ENCODE measurements at regions not wholly inside any gene's neighbourhood (a gene's known extent, or its start where the extent isn't known, plus 50 kb on each side); places are given as distances from the start of the nearest gene placed in this dataset.

- peaks cover 4% of the 10 kb centered on the region for H3K9me3 Mint-ChIP-seq
- H3K27ac Mint-ChIP-seq = no peak overlapping the region
- ATAC-seq (no peak), DNase-seq (no peak)
- no peaks in the 10 kb centered on the region for H3K4me1 Mint-ChIP-seq
- no peaks in the 10 kb centered on the region for H3K36me3 Mint-ChIP-seq (ENCODE audit: low read depth)
- no peaks in the 10 kb centered on the region for H3K27me3 Mint-ChIP-seq
- no peak overlapping the region for H3K4me3 Mint-ChIP-seq
These were observed 1012.4 kb upstream of the CRIM1 start for GRCh38 chr2:35343135-35343534.

- Mint-ChIP-seq H3K9me3 (no peaks in the 10 kb centered on the region), H3K27me3 (no peaks in the 10 kb centered on the region), H3K4me3 (no peak overlapping the region), H3K4me1 (no peaks in the 10 kb centered on the region), H3K27ac (no peak overlapping the region), H3K36me3 (ENCODE audit: low read depth) (no peaks in the 10 kb centered on the region)
- DNase-seq (no peak), ATAC-seq (no peak)
These were observed 1016.4 kb upstream of the CRIM1 start for GRCh38 chr2:35339211-35339610.

- DNase-seq (no peak), ATAC-seq (no peak)
- Mint-ChIP-seq H3K4me3 (no peak overlapping the region), H3K27me3 (no peaks in the 10 kb centered on the region), H3K27ac (no peak overlapping the region), H3K4me1 (no peaks in the 10 kb centered on the region), H3K9me3 (no peaks in the 10 kb centered on the region), H3K36me3 (ENCODE audit: low read depth) (no peaks in the 10 kb centered on the region)
These were observed 1017.7 kb upstream of the CRIM1 start for GRCh38 chr2:35337922-35338321.

GRCh38 chr2:35314049-35314448 lies 1041.5 kb upstream of the CRIM1 start:
- no peak for ATAC-seq
- Mint-ChIP-seq H3K27ac (no peak overlapping the region), H3K9me3 (peaks cover 3% of the 10 kb centered on the region), H3K27me3 (no peaks in the 10 kb centered on the region), H3K4me3 (no peak overlapping the region), H3K36me3 (ENCODE audit: low read depth) (no peaks in the 10 kb centered on the region), H3K4me1 (no peaks in the 10 kb centered on the region)
- no peak for DNase-seq

- Mint-ChIP-seq H3K9me3 (no peaks in the 10 kb centered on the region), H3K4me3 (no peak overlapping the region), H3K36me3 (ENCODE audit: low read depth) (no peaks in the 10 kb centered on the region), H3K27me3 (no peaks in the 10 kb centered on the region), H3K27ac (no peak overlapping the region), H3K4me1 (no peaks in the 10 kb centered on the region)
- no peak for DNase-seq
- no peak for ATAC-seq
These were observed 1054.2 kb upstream of the CRIM1 start for GRCh38 chr2:35301369-35301768.

- no peaks in the 10 kb centered on the region for H3K9me3 Mint-ChIP-seq
- no peak for DNase-seq
- no peaks in the 10 kb centered on the region for H3K27me3 Mint-ChIP-seq
- H3K4me3 Mint-ChIP-seq = no peak overlapping the region
- no peak for ATAC-seq
- H3K36me3 Mint-ChIP-seq (ENCODE audit: low read depth) = no peaks in the 10 kb centered on the region
- no peaks in the 10 kb centered on the region for H3K4me1 Mint-ChIP-seq
- H3K27ac Mint-ChIP-seq = no peak overlapping the region
These were observed 1057.1 kb upstream of the CRIM1 start for GRCh38 chr2:35298493-35298892.

GRCh38 chr2:35297403-35297802 lies 1058.2 kb upstream of the CRIM1 start:
- Mint-ChIP-seq H3K27me3 (no peaks in the 10 kb centered on the region), H3K36me3 (ENCODE audit: low read depth) (no peaks in the 10 kb centered on the region), H3K4me1 (no peaks in the 10 kb centered on the region), H3K27ac (no peak overlapping the region), H3K4me3 (no peak overlapping the region), H3K9me3 (no peaks in the 10 kb centered on the region)
- DNase-seq = no peak
- ATAC-seq = no peak

DNA sequence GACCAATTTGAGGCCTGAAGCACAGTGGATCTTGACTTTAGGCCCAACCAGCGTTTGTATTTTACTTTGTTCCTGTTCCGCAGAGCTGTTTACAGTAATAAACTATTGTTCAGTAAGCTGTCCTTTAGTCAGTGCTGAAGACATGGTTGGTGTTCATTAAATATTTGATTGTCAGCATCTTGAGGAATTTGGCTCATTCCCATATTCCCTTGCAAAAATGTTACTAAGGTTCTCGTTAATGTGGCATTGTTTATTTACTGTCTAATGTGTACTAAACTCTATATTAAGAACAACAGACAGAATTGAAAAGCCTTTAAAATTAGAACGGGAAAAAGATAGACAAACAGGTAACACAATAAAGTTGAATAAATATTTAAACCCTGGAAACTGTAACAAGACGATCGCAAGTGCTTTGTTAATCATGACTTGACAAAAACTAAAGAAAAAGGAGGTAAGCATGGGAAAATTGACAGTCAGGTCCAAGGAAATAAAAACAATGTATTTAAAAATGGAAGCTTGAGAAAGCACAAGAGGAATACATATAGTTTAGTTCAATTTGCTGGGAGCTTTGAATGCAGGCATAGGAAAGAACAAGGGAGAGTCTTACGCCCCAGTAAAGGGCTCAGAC lies 1060.8 kb upstream of the CRIM1 start:
- Mint-ChIP-seq H3K27ac (no peak overlapping the region), H3K4me3 (no peak overlapping the region), H3K27me3 (no peaks in the 10 kb centered on the region), H3K36me3 (ENCODE audit: low read depth) (no peaks in the 10 kb centered on the region), H3K4me1 (no peaks in the 10 kb centered on the region), H3K9me3 (no peaks in the 10 kb centered on the region)
- DNase-seq (no peak), ATAC-seq (no peak)

DNA sequence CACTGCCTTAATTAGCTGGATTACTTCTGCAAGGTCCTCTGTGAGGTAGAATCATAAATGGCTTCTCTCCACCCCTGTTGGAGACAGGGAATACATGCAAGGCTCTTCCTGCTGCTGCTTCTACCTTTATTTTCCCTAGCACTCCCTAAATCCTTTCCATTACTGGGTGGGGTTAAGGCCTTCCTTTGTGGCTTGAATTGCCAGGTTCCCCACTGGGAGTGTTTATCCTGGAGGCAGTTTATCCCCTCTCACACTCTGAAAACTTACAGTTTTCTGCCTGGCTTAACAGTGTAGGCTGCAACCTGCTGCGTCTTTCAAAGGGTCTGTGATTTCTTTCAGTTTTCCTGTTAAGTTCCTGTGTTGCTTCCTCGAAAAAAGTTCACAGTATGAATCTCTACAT lies 1062.3 kb upstream of the CRIM1 start:
- Mint-ChIP-seq H3K27ac (no peak overlapping the region), H3K9me3 (peaks cover 4% of the 10 kb centered on the region), H3K36me3 (ENCODE audit: low read depth) (no peaks in the 10 kb centered on the region), H3K4me3 (no peak overlapping the region), H3K27me3 (no peaks in the 10 kb centered on the region), H3K4me1 (no peaks in the 10 kb centered on the region)
- ATAC-seq (no peak), DNase-seq (no peak)

GRCh38 chr2:35292199-35292598 lies 1063.4 kb upstream of the CRIM1 start:
- Mint-ChIP-seq H3K36me3 (ENCODE audit: low read depth) (no peaks in the 10 kb centered on the region), H3K9me3 (peaks cover 9% of the 10 kb centered on the region), H3K4me3 (no peak overlapping the region), H3K4me1 (no peaks in the 10 kb centered on the region), H3K27ac (no peak overlapping the region), H3K27me3 (no peaks in the 10 kb centered on the region)
- no peak for ATAC-seq
- DNase-seq = no peak

DNA sequence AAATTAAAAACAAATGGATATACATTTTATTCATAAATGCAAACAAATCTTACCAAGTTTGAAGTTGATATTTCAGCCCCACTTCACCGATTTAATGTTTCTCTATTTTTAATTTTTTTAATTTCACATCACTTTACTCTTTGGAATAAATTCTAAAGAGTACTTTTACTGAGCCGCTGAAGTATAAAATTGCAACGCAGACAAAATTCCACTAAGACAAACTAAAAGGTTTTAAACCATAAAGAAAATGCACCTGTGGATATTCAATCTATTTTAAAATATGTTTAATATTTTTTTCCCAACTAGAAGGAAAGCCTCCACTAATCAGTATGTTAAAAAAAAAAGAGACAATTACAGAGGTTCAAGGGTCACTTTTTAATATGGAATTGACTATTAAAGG lies 1073.9 kb upstream of the CRIM1 start:
- Mint-ChIP-seq H3K27ac (no peak overlapping the region), H3K4me3 (no peak overlapping the region), H3K27me3 (no peaks in the 10 kb centered on the region), H3K4me1 (no peaks in the 10 kb centered on the region), H3K9me3 (peaks cover 8% of the 10 kb centered on the region), H3K36me3 (ENCODE audit: low read depth) (no peaks in the 10 kb centered on the region)
- ATAC-seq (no peak), DNase-seq (no peak)

- peaks cover 7% of the 10 kb centered on the region for H3K9me3 Mint-ChIP-seq
- H3K4me1 Mint-ChIP-seq = no peaks in the 10 kb centered on the region
- H3K27me3 Mint-ChIP-seq = no peaks in the 10 kb centered on the region
- H3K27ac Mint-ChIP-seq = no peak overlapping the region
- no peaks in the 10 kb centered on the region for H3K36me3 Mint-ChIP-seq (ENCODE audit: low read depth)
- no peak for DNase-seq
- H3K4me3 Mint-ChIP-seq = no peak overlapping the region
- ATAC-seq = no peak
These were observed 1099.8 kb upstream of the CRIM1 start for GRCh38 chr2:35255826-35256225.

GRCh38 chr2:35251156-35251555 lies 1104.4 kb upstream of the CRIM1 start:
- H3K9me3 Mint-ChIP-seq = peaks cover 12% of the 10 kb centered on the region
- ATAC-seq (no peak), DNase-seq (no peak)
- H3K36me3 Mint-ChIP-seq (ENCODE audit: low read depth) = no peaks in the 10 kb centered on the region
- H3K4me3 Mint-ChIP-seq = no peak overlapping the region
- no peaks in the 10 kb centered on the region for H3K27me3 Mint-ChIP-seq
- H3K27ac Mint-ChIP-seq = no peak overlapping the region
- no peaks in the 10 kb centered on the region for H3K4me1 Mint-ChIP-seq

DNA sequence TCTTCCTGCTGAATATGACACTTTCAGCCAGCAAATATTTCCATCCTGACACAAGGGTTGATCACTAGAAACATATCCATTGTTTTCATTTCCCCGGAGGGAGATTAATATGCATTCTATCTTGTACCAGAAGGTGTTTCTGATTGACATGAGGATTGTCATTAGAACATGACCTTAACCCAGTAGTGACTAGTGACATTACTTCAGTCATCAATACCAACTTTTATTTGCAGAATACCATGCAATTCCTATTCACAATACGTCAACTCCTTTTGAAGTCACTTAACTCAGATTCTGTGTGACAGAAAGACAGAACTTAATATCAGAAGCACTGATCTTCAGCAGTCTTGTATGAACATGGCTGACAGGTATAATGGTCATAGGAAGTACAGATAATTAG lies 1108.9 kb upstream of the CRIM1 start:
- H3K27me3 Mint-ChIP-seq = no peaks in the 10 kb centered on the region
- H3K4me3 Mint-ChIP-seq = no peak overlapping the region
- peaks cover 4% of the 10 kb centered on the region for H3K9me3 Mint-ChIP-seq
- no peaks in the 10 kb centered on the region for H3K36me3 Mint-ChIP-seq (ENCODE audit: low read depth)
- no peak for ATAC-seq
- no peak for DNase-seq
- H3K27ac Mint-ChIP-seq = no peak overlapping the region
- no peaks in the 10 kb centered on the region for H3K4me1 Mint-ChIP-seq

- H3K36me3 Mint-ChIP-seq (ENCODE audit: low read depth) = peaks cover 2% of the 10 kb centered on the region
- peaks cover 12% of the 10 kb centered on the region for H3K9me3 Mint-ChIP-seq
- H3K4me1 Mint-ChIP-seq = no peaks in the 10 kb centered on the region
- DNase-seq (no peak), ATAC-seq (no peak)
- no peak overlapping the region for H3K4me3 Mint-ChIP-seq
- no peak overlapping the region for H3K27ac Mint-ChIP-seq
- no peaks in the 10 kb centered on the region for H3K27me3 Mint-ChIP-seq
These were observed 1127.0 kb upstream of the CRIM1 start for GRCh38 chr2:35228584-35228983.

DNA sequence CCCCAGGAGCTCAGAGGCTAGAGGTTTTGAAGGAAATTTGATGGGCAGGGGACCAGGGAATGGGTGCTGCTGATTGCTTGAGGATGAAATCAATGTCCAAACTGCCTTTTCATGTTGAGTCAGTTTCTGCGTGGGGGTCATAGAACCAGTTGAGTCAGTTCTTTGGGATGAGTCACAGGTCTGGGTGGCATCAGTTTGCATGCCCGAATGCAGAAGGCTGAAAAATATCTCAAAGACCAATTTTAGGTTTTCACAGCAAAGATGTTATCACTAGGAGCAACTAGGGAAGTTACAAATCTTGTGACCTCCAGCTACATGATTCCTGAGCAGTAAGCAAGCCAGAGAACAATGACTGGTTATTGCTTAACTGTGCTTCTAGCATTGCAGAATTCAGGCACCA lies 1135.1 kb upstream of the CRIM1 start:
- no peaks in the 10 kb centered on the region for H3K4me1 Mint-ChIP-seq
- H3K27me3 Mint-ChIP-seq = no peaks in the 10 kb centered on the region
- H3K36me3 Mint-ChIP-seq (ENCODE audit: low read depth) = no peaks in the 10 kb centered on the region
- no peak overlapping the region for H3K27ac Mint-ChIP-seq
- ATAC-seq (no peak), DNase-seq (no peak)
- no peak overlapping the region for H3K4me3 Mint-ChIP-seq
- peaks cover 5% of the 10 kb centered on the region for H3K9me3 Mint-ChIP-seq
